BLaER1 treated with 17β-estradiol and CSF1 and Interleukin-3, amounts not matched to agents 10 nM and 100 nM (cell line): ENCODE measurements at regions not wholly inside any gene's neighbourhood (a gene's known extent, or its start where the extent isn't known, plus 50 kb on each side); places are given as distances from the start of the nearest gene placed in this dataset.

Source experiments
- H3K27ac ChIP-seq, 11 experiments: shearing (Covaris generic); formaldehyde crosslinking; 2 replicates each; pipeline ENCODE4 v1.8.1; 2022
- H3K27me3 ChIP-seq, 11 experiments: shearing (Covaris generic); formaldehyde crosslinking; 2 replicates each; pipeline ENCODE4 v1.8.1; 2022
- H3K36me3 ChIP-seq, 11 experiments: shearing (Covaris generic); formaldehyde crosslinking; 2 replicates each; pipeline ENCODE4 v1.8.1; 2022
- H3K4me1 ChIP-seq, 10 experiments: shearing (Covaris generic); formaldehyde crosslinking; 2 replicates each; pipeline ENCODE4 v1.8.1; 2022
- H3K4me2 ChIP-seq, 11 experiments: shearing (Covaris generic); formaldehyde crosslinking; 2 replicates each; pipeline ENCODE4 v1.8.1; 2022
- H3K4me3 ChIP-seq, 10 experiments: shearing (Covaris generic); formaldehyde crosslinking; 2 replicates each; pipeline ENCODE4 v1.8.1; 2022
- H3K9ac ChIP-seq, 11 experiments: shearing (Covaris generic); formaldehyde crosslinking; 2 replicates each; pipeline ENCODE4 v1.8.1; 2022
- H3K9me3 ChIP-seq, 11 experiments: shearing (Covaris generic); formaldehyde crosslinking; replicated peaks in 1 of 11; 2 replicates each; pipeline ENCODE4 v1.8.1; 2022
- H4K20me1 ChIP-seq, 11 experiments: shearing (Covaris generic); formaldehyde crosslinking; 2 replicates each; pipeline ENCODE4 v1.8.1; 2022
- Cebpa-rat ChIP-seq, 11 experiments: shearing (Covaris generic); IDR thresholded peaks; 2 replicates each; pipeline ENCODE4 v1.8.1; 2022

DNA sequence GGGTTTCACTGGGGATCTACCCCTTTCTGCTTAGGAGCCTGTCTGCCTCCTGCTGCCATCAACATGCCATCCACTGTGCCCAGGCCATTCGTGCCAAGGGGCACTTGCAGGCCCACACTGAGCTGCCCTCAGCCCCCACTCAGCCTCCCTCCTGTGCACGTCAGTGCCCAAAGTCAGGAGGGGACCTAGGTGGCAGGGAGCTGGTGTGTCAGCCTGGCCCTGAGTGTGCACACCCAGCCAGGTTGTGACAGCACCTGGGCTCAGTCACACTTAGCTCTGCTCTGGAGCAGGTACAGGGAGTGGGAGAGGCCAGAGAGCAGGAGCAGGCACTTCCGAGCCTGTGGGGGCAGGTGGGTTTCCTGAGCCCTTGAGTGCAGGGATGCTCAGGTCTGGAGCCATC is 63.6 kb upstream of the SYNCRIP start:
- H3K4me1 ChIP-seq: no peaks in the 10 kb centered on the region
- H3K27me3 ChIP-seq: no peaks in the 10 kb centered on the region
- peaks cover 22 to 46% (median 38%) of the 10 kb centered on the region in 11 experiments for H3K9me3 ChIP-seq
- H3K27ac ChIP-seq: no peak overlapping the region
- H4K20me1 ChIP-seq: no peaks in the 10 kb centered on the region
- H3K4me2 ChIP-seq: no peak overlapping the region
- no peak overlapping the region for H3K9ac ChIP-seq
- TF ChIP-seq Cebpa-rat (IDR thresholded peaks at IDR 0.05): no peak
- H3K36me3 ChIP-seq: no peaks in the 10 kb centered on the region
- no peak overlapping the region for H3K4me3 ChIP-seq

DNA sequence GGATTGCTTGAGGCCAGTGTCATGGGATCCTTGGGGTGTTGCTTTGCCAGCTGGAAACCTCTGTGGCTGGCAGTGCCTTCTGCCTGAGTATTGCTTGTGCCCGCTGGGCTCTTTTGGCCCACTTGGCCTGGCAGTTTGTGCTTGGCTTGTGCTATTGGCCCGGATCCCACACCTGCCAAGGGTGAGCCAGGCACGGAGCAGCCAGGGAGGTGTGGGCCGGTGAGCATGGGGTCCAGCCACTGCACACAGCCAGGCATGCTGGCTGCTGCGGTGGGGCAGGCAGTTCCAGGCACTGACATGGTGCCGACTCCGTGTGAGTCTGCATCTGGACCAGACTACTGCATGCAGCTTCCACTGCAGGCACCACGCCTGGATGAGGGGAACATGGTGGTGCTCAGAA is 62.5 kb upstream of the SYNCRIP start:
- Histone ChIP-seq H3K4me2 (no peak overlapping the region), H3K4me1 (no peaks in the 10 kb centered on the region), H4K20me1 (no peaks in the 10 kb centered on the region), H3K27me3 (no peaks in the 10 kb centered on the region), H3K9ac (no peak overlapping the region), H3K36me3 (no peaks in the 10 kb centered on the region), H3K4me3 (no peak overlapping the region), H3K27ac (no peak overlapping the region), H3K9me3 (peaks cover 22 to 46% (median 38%) of the 10 kb centered on the region in 11 experiments)
- no peak for TF ChIP-seq Cebpa-rat (IDR thresholded peaks at IDR 0.05)

DNA sequence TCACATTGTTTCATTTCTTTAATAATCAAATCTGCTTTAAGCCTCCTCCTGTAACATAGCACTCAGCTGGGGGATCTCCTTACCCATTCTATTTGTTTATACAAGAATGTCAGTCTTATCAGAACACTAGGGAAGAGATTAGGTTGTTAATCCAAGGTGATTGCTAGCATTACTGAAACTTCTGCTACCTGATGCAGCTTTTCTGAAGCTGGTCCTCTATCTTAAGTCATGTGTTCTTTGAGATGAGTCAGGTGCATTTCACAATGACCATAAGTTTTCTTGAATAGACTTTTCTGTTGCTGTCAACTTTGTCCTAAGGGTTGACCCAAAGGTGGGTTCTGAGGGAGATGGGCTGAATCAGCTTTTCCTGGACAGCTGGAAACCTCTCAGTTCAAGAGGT is 60.7 kb upstream of the SYNCRIP start:
- peaks cover 20 to 39% (median 31%) of the 10 kb centered on the region in 11 experiments for H3K9me3 ChIP-seq
- no peaks in the 10 kb centered on the region for H4K20me1 ChIP-seq
- no peaks in the 10 kb centered on the region for H3K4me1 ChIP-seq
- no peak overlapping the region for H3K4me3 ChIP-seq
- H3K27ac ChIP-seq: no peak overlapping the region
- H3K4me2 ChIP-seq: no peak overlapping the region
- H3K36me3 ChIP-seq: no peaks in the 10 kb centered on the region
- no peaks in the 10 kb centered on the region for H3K27me3 ChIP-seq
- TF ChIP-seq Cebpa-rat (IDR thresholded peaks at IDR 0.05): no peak
- H3K9ac ChIP-seq: no peak overlapping the region
